ENCODE measurements at regions not wholly inside any gene's neighbourhood (a gene's known extent, or its start where the extent isn't known, plus 50 kb on each side); places are given as distances from the start of the nearest gene placed in this dataset.

GRCh38 chr2:66814916-66815315 is 380.0 kb downstream of the MEIS1 start:
- TF ChIP-seq CTCF (IDR thresholded peaks at IDR 0.05) (no peak), EZH2 (IDR thresholded peaks at IDR 0.05; ENCODE audit: borderline replicate concordance, insufficient read depth, low read depth, low read length, poor library complexity, severe bottlenecking) (no peak)
